ENCODE measurements at regions not wholly inside any gene's neighbourhood (a gene's known extent, or its start where the extent isn't known, plus 50 kb on each side); places are given as distances from the start of the nearest gene placed in this dataset.
A peak's percentile ranks its signal among the peaks of the same experiment; 100 is the strongest.

- DNase-seq (ENCODE audit: low read depth in 4 of 4, low spot score in 3 of 4): no peak
Measured at GRCh38 chr3:13963137-13963886, 83.4 kb upstream of the WNT7A start.

GRCh38 chr3:13954741-13955483, 75.0 kb upstream of the WNT7A start:
- DNase-seq (ENCODE audit: low read depth in 4 of 4, low spot score in 3 of 4): no peak

DNA sequence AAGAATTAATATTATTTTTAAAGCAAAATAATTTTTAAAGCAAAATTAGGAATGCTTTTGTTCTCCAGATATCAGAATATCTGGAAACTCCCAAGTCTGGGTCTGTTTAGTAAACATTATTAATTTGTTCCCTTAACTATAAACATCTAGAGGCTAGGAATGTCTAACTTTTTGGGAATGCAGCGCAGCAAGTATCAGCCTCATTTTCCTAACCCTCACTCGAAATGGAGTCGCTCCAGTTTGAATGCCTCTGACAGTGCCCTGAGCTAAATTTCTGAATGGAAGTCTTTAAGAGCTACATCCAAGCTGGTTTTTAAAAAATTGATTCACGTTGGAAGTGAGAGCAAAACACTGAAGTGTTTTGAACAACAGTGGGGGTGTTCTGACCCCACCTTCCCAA, 74.4 kb upstream of the WNT7A start:
- DNase-seq (ENCODE audit: low read depth in 4 of 4, low spot score in 3 of 4): no peak

DNA sequence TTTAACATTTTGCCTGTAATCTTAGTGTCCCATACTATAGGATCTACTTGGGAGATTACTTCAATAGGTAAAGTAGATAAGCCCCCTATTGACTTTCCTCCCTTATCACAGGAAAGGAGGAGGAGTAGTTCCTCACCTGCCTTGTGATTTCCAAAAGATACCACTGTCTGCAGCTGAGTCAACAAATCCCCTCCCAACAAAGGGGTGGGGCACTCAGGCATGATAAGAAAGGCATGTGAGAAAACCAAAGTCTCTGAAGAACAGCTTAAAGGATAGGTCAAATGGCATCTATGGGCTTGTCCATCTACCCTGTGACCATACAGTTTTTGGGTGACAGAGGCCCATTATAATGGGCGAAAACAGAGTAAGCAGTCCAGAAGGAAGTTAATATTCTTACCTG, 71.3 kb upstream of the WNT7A start:
- no peak for DNase-seq (ENCODE audit: low read depth in 4 of 4, low spot score in 3 of 4)

DNA sequence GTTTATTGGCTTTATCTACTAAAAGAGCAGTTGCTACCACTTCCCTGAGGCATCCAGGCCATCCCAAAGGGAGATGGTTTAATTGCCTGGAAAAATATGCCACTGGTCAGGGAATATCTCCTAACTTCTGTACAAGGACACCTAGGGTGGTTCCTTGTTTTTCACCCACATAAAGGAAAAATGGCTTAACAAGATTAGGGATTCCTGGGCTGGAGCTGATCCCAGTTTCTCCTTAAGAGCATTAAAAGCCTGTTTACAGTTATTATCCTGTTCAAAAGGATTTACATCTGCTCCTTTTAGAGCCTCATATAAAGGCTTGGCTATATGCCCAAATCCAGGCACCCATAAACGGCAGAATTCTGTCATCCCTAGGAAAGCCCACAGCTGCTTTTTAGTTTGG, 70.2 kb upstream of the WNT7A start:
- DNase-seq (ENCODE audit: low read depth in 4 of 4, low spot score in 3 of 4): no peak

- no peak for DNase-seq (ENCODE audit: low read depth in 4 of 4, low spot score in 3 of 4)
Measured at GRCh38 chr3:13947912-13948311, 68.0 kb upstream of the WNT7A start.

DNA sequence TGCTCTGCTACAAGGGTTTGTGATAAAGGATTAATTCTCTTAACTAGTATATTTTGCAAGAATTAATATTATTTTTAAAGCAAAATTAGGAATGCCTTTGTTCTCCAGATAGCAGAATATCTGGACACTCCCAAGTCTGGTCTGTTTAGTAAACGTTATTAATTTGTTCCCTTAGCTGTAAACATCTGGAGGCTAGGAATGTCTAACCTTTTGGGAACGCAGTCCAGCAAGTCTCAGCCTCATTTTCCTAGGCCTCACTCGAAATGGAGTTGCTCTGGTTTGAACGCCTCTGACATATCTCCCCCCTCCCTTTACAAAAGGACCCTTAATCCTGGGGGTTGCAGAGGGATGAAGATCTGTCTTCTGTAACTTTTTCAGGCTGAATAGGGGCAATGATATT, 59.3 kb upstream of the WNT7A start:
- no peak for DNase-seq (ENCODE audit: low read depth in 4 of 4, low spot score in 3 of 4)

DNA sequence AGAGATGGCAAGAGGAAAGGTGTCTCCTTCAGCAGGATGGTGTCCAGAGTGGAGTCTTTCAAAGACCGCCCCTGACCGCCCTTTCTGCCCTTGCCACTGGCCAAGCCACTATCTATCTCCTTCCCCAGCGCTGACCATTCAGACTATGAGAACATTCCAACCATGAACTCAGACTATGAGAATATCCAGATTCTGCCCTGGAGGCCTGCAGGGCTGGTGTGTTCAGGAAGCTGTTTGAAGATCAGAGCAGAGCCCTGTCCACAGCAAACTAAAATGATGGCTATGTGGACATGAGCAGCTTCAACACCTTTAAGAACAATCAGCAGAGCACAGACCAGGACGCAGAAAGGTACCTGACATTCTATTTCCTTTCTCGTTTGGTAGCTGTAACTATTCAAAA, 57.3 kb upstream of the WNT7A start:
- no peak for DNase-seq (ENCODE audit: low read depth in 4 of 4, low spot score in 3 of 4)

- DNase-seq (ENCODE audit: low read depth in 4 of 4, low spot score in 3 of 4): no peak
Measured at GRCh38 chr3:13935494-13936094, 55.7 kb upstream of the WNT7A start.

- DNase-seq (ENCODE audit: low read depth in 4 of 4, low spot score in 3 of 4): no peak
Measured at GRCh38 chr3:13934813-13935212, 54.9 kb upstream of the WNT7A start.

DNA sequence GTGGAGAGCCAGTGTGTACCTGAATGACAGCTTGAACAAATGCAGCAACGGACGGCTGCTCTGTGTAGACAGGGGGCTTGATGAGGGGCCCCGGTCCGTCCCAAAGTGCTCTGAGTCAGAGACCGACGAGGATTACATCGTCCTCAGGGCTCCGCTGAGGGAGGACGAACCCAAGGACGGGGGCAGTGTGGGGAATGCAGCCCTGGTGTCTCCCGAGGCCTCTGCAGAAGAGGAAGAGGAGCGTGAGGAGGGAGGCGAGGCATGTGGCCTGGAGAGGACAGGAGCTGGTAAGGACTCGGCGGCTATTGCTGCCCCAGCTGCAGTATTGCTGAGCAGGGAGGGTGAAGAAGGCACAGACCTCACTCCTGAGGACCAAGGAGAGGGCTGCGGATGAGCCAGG, 54.4 kb upstream of the WNT7A start:
- no peak for DNase-seq (ENCODE audit: low read depth in 4 of 4, low spot score in 3 of 4)

DNA sequence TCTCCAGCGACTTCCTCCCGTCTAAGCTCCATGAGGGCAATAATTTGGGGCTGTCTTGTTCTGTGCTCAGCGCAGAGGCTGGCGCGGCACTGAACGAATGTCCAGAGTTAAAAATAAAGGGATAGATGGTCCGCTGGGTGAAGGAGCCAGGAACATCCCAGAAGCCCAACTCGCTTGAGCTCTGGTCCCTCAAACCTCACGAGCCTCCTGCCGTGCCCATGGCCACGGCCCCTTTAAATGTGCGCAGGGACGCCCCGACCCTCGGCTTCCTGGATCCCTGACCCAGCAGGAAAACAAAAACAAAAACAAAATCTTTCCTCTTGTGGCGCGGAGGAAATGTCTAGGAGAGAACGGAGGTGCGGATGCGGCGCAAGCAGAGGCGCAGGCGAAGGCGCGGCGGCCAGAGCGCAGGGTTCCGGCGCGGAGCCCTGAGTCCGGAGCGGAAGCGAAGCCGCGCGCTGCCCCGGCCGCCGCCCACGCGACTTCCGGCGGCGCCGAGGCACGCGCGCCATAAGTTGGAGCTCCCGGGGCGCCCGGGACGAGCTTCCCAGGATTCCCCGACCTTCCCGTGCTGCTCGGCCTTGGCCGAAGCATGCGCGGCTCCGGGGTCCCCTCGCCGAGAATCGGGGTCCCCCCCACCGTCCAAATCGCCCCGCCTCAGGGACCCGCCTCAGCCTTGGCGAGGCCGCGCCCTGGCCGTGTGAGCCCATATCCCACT, 52.9 kb upstream of the WNT7A start:
- peak in 2 of 4 donors; percentile 8 to 18 for DNase-seq (ENCODE audit: low read depth in 4 of 4, low spot score in 3 of 4)

GRCh38 chr3:13931172-13931571, 51.3 kb upstream of the WNT7A start:
- DNase-seq (ENCODE audit: low read depth in 4 of 4, low spot score in 3 of 4): no peak

Measured in left renal pelvis (tissue), 4 donors.